GM18498 (cell line): ENCODE measurements at regions not wholly inside any gene's neighbourhood (a gene's known extent, or its start where the extent isn't known, plus 50 kb on each side); places are given as distances from the start of the nearest gene placed in this dataset.

Experiments used
- ATAC-seq: cut with Tn5 transposase; IDR thresholded peaks from one replicate; pipeline ENCODE4 v1.9.1; 2021; ENCODE audit warnings: mild to moderate bottlenecking, moderate library complexity; ENCODE audit not compliant: unreplicated experiment

DNA sequence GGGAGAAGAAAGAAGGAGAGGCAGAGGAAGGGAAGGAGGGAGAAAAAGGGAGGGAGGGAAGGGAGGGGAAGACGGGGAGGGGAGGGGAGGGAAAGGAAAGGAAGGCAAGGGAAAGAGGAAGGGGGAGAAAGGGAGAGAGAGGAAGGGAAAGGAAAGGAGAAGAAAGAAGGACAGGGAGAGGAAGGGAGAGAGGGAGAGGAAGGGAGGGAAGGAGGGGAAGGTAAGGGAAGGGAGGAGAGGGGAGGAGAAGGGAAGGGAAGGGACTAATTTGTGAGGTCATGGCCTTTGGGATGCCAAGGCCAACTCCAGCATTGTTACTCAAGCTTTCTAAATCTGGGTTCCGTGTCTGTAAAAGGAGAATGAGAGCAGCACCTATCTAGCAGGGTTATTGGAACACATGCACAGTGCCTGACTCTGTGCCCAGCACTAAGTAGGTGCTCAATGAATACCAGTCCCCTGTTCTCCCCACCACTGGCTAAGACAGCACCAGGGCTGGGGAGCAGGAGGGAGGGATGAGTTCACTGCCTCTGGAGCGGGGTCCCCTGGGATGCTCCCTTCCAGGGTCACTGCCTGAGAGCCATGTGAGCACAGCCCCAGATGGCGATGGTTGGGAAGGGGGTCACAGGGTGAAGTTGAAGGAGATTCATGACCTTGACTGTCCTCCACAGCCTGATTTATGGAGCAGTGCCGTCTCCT, 560.1 kb upstream of the TBX3 start:
- no peak for ATAC-seq

GRCh38 chr12:115240251-115240650, 556.3 kb upstream of the TBX3 start:
- ATAC-seq = no peak

DNA sequence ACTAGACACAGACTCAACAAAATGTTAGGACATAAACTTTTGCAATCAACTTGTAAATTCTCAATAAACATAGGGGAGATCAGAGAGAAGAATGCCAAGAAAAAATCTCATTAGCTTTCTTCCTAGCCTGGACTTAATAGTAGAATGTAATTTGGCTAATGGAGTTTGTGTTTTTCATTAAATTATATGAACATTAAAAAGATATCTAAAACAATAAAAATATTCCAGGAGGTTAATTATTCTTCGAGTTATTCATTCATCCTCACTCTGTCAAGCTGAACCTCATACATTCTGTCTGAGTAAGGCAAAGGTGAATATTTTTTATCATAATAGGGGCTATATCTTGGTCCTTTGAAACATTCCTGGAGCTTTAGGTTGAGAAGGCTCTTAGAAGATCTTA, 551.9 kb upstream of the TBX3 start:
- no peak for ATAC-seq

GRCh38 chr12:115233891-115234543, 550.0 kb upstream of the TBX3 start:
- no peak for ATAC-seq

- no peak for ATAC-seq
These were observed 548.6 kb upstream of the TBX3 start for GRCh38 chr12:115232455-115233156.

DNA sequence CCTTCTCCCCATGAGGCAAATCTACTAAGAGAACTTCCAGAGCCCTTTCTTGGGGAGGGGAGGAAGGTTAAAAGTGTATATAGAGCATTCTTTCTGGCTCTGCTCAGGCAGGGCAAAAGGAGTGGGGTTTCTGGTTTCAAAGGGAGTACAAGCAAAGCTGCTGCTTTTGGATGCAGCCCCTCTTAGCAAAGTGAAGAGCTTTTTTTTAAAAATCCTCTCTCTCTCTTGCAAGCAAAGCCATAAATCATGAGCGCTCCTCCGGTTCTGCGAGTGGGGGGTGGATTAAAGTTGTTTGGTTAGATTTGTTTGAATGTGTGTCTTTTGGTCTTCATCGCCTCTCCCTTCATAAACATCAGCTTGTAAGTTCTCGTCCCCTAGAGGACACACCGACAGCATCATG, 546.6 kb upstream of the TBX3 start:
- ATAC-seq = no peak

DNA sequence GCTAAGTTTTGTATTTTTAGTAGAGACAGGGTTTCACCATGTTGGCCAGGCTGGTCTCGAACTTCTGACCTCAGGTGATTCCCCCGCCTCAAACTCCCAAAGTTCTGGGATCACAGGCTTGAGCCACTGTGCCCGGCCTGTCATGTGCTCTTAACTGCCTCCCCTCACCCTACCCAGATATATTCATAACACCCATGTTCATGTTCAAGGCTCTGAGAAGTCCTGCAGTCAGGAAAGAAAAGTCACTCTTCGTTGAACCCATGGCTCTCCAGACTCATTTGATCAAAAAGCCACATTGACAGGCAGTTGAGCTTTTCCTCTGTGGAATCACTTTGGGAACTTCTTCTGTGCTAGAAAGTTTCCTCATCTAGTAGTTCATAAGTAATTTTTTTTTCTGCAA, 545.5 kb upstream of the TBX3 start:
- ATAC-seq = no peak

- no peak for ATAC-seq
These were observed 544.5 kb upstream of the TBX3 start for GRCh38 chr12:115228434-115228833.

GRCh38 chr12:115227137-115227615, 543.2 kb upstream of the TBX3 start:
- ATAC-seq = no peak

DNA sequence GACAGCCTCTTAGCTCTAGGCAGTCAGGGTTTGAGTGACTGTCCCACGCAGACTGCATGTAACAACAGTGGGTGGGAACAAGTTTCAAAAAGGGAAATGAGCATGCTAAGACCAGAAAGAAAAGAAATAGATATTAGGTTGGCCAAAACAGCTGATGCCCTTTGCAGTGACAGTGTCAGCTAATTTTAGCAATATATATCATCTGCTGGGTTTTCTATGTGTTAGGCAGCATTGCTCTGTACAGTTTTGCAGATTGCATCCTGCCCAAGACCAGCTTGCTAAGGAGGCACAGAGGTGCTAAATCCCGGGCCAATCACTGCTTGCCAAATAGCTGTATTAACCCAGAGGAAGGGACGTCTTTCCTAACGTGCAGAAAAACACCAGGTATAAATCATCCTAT, 541.9 kb upstream of the TBX3 start:
- ATAC-seq = no peak

- ATAC-seq = no peak
These were observed 540.0 kb upstream of the TBX3 start for GRCh38 chr12:115223991-115224390.

DNA sequence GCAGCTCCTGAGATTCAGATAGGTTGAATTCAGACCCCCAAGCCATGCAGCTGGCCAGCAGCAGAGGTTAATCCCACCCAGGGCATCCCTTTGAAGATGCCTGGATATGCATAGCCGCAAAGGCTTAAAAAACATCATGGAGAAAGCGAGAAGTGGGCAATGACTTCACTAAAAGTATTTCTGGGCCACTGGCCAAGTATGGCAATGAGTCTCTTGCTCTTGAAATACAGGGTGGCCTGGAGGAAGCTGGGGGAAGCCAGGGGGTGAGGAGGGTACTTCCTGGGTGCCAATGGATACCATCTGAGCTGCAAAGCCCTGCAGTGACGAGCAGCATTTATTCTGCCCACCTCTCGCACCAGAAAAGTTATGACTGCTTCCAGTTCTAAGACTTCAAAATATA, 539.3 kb upstream of the TBX3 start:
- ATAC-seq = no peak

DNA sequence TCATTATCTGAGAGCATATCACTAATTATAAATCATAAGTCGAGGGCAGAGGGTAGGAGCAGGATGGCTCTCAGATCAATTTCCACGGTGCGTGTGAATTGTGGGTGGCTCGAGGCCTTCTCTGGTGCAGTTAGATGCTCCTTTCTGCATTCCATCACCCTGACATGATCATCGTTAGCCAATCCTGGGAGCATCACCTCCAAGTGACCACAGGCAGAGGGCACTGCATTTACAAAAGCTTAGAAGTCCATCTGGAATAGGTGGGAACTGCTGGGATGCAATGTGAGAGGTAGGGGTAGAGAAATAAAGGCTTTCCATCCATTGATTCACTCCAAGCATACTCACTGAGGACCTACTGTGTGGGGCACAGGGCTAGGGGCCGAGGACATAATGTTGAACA, 538.2 kb upstream of the TBX3 start:
- no peak for ATAC-seq

- ATAC-seq = no peak
These were observed 532.3 kb upstream of the TBX3 start for GRCh38 chr12:115216301-115216700.

- ATAC-seq = no peak
These were observed 531.6 kb upstream of the TBX3 start for GRCh38 chr12:115215544-115215943.

- no peak for ATAC-seq
These were observed 529.6 kb upstream of the TBX3 start for GRCh38 chr12:115213538-115214016.

GRCh38 chr12:115213118-115213517, 529.1 kb upstream of the TBX3 start:
- no peak for ATAC-seq

- no peak for ATAC-seq
These were observed 528.4 kb upstream of the TBX3 start for GRCh38 chr12:115212356-115212755.

GRCh38 chr12:115210533-115211252, 526.7 kb upstream of the TBX3 start:
- no peak for ATAC-seq

DNA sequence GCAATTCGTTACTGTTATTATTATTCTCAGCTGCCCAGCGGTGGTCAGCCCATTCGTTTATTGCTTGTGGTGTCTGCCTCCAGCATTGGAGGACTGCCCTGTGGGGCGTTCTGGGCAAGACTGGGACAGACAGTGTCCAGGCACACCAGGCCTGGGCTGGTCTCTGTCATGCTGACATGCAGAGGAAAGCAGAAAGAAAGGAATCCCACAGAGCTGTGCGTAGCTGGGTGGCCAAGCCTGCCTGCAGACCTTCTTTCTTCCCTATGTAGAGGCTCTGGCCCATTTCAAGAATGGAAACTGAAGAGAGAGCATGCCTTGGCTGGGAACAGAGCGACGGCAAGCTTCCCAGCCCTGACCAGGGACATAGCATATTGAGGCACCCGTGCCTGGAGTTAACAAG, 525.3 kb upstream of the TBX3 start:
- no peak for ATAC-seq

GRCh38 chr12:115208098-115208497, 524.1 kb upstream of the TBX3 start:
- ATAC-seq = no peak
